Transverse colon (tissue), 4 donors: ENCODE measurements at regions not wholly inside any gene's neighbourhood (a gene's known extent, or its start where the extent isn't known, plus 50 kb on each side); places are given as distances from the start of the nearest gene placed in this dataset.
A peak's percentile ranks its signal among the peaks of the same experiment; 100 is the strongest.

Experiments used
- CTCF ChIP-seq, 5 experiments: fragments of 200-600 bp in 3 of 5; fragments of 450-650 bp in 2 of 5; sonication (generic) in 3 of 5; IDR thresholded peaks; 1 replicate in 2 of 5; 2 replicates in 3 of 5; pipeline ENCODE4 v1.5.1; 2016 to 2017; ENCODE audit warnings: antibody characterized with exemption in 5 of 5, inconsistent platforms in 3 of 5, mild to moderate bottlenecking in 2 of 5, moderate library complexity in 1 of 5
- EP300 ChIP-seq: sonication (generic); formaldehyde crosslinking; IDR thresholded peaks from one replicate; pipeline ENCODE4 v1.6.1; 2017; ENCODE audit warnings: antibody characterized with exemption, low read depth
- POLR2A ChIP-seq: fragments of 450-650 bp; IDR thresholded peaks from one replicate; pipeline ENCODE4 v1.6.1; 2016; ENCODE audit warnings: antibody characterized with exemption, mild to moderate bottlenecking, moderate library complexity
- POLR2AphosphoS5 ChIP-seq, 3 donors: sonication (generic); formaldehyde crosslinking; IDR thresholded peaks; one replicate each; pipeline ENCODE4 v1.6.1; 2016; ENCODE audit warnings: antibody characterized with exemption in 3 of 3

- TF ChIP-seq CTCF (IDR thresholded peaks at IDR 0.05) (peak in 4 of 5 experiments; percentile 21 to 38 (median 30)), EP300 (no peak), POLR2A (no peak), POLR2AphosphoS5 (IDR thresholded peaks at IDR 0.05) (no peak)
These were observed 83.3 kb upstream of the KCNH8 start for GRCh38 chr3:19065027-19065426.
